Vagina (tissue), 2 donors: ENCODE measurements at regions not wholly inside any gene's neighbourhood (a gene's known extent, or its start where the extent isn't known, plus 50 kb on each side); places are given as distances from the start of the nearest gene placed in this dataset.

ENCODE experiments used
- DNase-seq, 2 donors: peaks; one replicate each; pipeline ENCODE4 v3.0.0-alpha.2; 2017; ENCODE audit errors: extremely low spot score in 2 of 2
- H3K27ac ChIP-seq: fragments of 200-600 bp; sonication (generic); one replicate; pipeline ENCODE4 v1.5.1; 2019
- H3K27me3 ChIP-seq: fragments of 200-600 bp; sonication (generic); one replicate; pipeline ENCODE4 v1.5.1; 2019
- H3K36me3 ChIP-seq, 2 donors: fragments of 200-600 bp; sonication (generic); one replicate each; pipeline ENCODE4 v1.5.1; 2017 to 2019
- H3K4me1 ChIP-seq: fragments of 200-600 bp; sonication (generic); one replicate; pipeline ENCODE4 v1.5.1; 2019
- H3K4me3 ChIP-seq, 2 donors: fragments of 200-600 bp; sonication (generic); 1 replicate in 1 of 2; 2 replicates in 1 of 2; pipeline ENCODE4 v1.5.1; 2016 to 2019
- H3K9me3 ChIP-seq: fragments of 200-600 bp; sonication (generic); one replicate; pipeline ENCODE4 v1.5.1; 2019
- POLR2A ChIP-seq, 2 donors: fragments of 450-650 bp; IDR thresholded peaks; one replicate each; pipeline ENCODE4 v1.6.1; 2017; ENCODE audit warnings: antibody characterized with exemption in 2 of 2, mild to moderate bottlenecking in 2 of 2, moderate library complexity in 2 of 2
- POLR2AphosphoS5 ChIP-seq, 2 donors: sonication (generic); formaldehyde crosslinking; IDR thresholded peaks; one replicate each; pipeline ENCODE4 v1.9.0; 2017; ENCODE audit warnings: antibody characterized with exemption in 2 of 2, mild to moderate bottlenecking in 2 of 2, low read depth in 1 of 2; ENCODE audit not compliant: insufficient read depth in 1 of 2
- intact Hi-C: fragments of 100-400 bp; cut with DNase I; formaldehyde crosslinking; loops from one replicate; pipeline ENCODE4 v1.15.1; 2023
- TF ChIP-seq, protein P1 (sequence below), 3 experiments: fragments of 450-650 bp in 2 of 3; fragments of 200-600 bp in 1 of 3; sonication (generic) in 1 of 3; IDR thresholded peaks; one replicate each; pipeline ENCODE4 v1.5.1; 2017 to 2019; ENCODE audit warnings: antibody characterized with exemption in 3 of 3, mild to moderate bottlenecking in 2 of 3, moderate library complexity in 2 of 3

GRCh38 chr21:26754853-26755252 lies 90.4 kb downstream of the ADAMTS1 start:
- Histone ChIP-seq H3K36me3 (no peaks in the 10 kb centered on the region), H3K4me3 (no peak overlapping the region), H3K27me3 (no peaks in the 10 kb centered on the region), H3K27ac (no peak overlapping the region), H3K4me1 (no peaks in the 10 kb centered on the region), H3K9me3 (no peaks in the 10 kb centered on the region)
- intact Hi-C loops: no loop called here
- TF ChIP-seq, protein P1, sequence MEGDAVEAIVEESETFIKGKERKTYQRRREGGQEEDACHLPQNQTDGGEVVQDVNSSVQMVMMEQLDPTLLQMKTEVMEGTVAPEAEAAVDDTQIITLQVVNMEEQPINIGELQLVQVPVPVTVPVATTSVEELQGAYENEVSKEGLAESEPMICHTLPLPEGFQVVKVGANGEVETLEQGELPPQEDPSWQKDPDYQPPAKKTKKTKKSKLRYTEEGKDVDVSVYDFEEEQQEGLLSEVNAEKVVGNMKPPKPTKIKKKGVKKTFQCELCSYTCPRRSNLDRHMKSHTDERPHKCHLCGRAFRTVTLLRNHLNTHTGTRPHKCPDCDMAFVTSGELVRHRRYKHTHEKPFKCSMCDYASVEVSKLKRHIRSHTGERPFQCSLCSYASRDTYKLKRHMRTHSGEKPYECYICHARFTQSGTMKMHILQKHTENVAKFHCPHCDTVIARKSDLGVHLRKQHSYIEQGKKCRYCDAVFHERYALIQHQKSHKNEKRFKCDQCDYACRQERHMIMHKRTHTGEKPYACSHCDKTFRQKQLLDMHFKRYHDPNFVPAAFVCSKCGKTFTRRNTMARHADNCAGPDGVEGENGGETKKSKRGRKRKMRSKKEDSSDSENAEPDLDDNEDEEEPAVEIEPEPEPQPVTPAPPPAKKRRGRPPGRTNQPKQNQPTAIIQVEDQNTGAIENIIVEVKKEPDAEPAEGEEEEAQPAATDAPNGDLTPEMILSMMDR (IDR thresholded peaks at IDR 0.05): no peak
- no peak for DNase-seq

DNA sequence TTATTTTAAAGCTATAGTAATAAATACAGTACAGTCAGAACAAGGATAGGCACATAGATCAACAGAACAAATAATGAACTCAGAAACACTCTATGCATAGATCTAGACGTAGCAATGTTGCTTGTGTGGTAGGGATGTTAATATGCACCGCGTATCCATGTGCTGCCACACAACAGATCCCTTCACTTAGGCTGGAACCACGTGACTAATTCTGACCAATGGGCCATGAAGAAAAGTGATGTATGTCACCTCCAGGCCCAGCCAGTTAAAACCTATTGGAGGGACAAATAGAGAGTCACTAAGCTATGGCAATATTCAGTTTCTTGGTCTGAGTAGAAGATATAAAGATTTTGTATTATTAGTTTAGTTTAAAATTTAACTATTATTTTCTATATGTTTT lies 91.4 kb downstream of the ADAMTS1 start:
- H3K36me3 ChIP-seq: no peaks in the 10 kb centered on the region
- no peaks in the 10 kb centered on the region for H3K4me1 ChIP-seq
- no peak overlapping the region for H3K27ac ChIP-seq
- TF ChIP-seq POLR2A (IDR thresholded peaks at IDR 0.05) (no peak), POLR2AphosphoS5 (IDR thresholded peaks at IDR 0.05; ENCODE audit: insufficient read depth in 1 of 2, low read depth in 1 of 2) (no peak)
- TF ChIP-seq, protein P1 (IDR thresholded peaks at IDR 0.05): no peak
- no peaks in the 10 kb centered on the region for H3K27me3 ChIP-seq
- no peak overlapping the region for H3K4me3 ChIP-seq
- intact Hi-C loops: no loop called here
- H3K9me3 ChIP-seq: no peaks in the 10 kb centered on the region
- DNase-seq: no peak

GRCh38 chr21:26752849-26753248 lies 92.4 kb downstream of the ADAMTS1 start:
- H3K27ac ChIP-seq: no peak overlapping the region
- intact Hi-C loops: no loop called here
- H3K9me3 ChIP-seq: no peaks in the 10 kb centered on the region
- H3K4me3 ChIP-seq: no peak overlapping the region
- no peaks in the 10 kb centered on the region for H3K36me3 ChIP-seq
- no peak for TF ChIP-seq POLR2AphosphoS5 (IDR thresholded peaks at IDR 0.05; ENCODE audit: insufficient read depth in 1 of 2, low read depth in 1 of 2)
- no peak for TF ChIP-seq POLR2A (IDR thresholded peaks at IDR 0.05)
- TF ChIP-seq, protein P1 (IDR thresholded peaks at IDR 0.05): no peak
- H3K27me3 ChIP-seq: no peaks in the 10 kb centered on the region
- no peak for DNase-seq
- H3K4me1 ChIP-seq: no peaks in the 10 kb centered on the region

DNA sequence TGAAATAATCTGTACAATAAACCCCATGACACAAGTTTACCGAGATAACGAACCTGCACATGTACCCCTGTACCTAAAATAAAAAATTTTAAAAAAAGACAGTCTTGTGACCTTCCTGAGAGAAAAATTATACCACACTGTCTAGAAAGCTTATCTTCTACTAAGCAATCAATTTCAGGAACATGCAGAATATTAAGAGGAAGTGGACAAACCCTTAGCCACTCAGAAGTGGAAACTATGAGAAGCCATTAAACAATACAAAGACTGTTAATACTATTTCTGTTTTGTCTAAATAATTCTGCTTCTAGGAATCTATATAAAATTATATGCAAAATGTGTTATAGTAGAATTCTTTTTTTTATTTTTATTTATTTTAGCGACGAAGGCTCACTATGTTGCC lies 93.9 kb downstream of the ADAMTS1 start:
- H3K4me1 ChIP-seq: no peaks in the 10 kb centered on the region
- no peak overlapping the region for H3K27ac ChIP-seq
- no peak overlapping the region for H3K4me3 ChIP-seq
- H3K27me3 ChIP-seq: no peaks in the 10 kb centered on the region
- TF ChIP-seq POLR2A (IDR thresholded peaks at IDR 0.05) (no peak), POLR2AphosphoS5 (IDR thresholded peaks at IDR 0.05; ENCODE audit: insufficient read depth in 1 of 2, low read depth in 1 of 2) (no peak)
- TF ChIP-seq, protein P1 (IDR thresholded peaks at IDR 0.05): no peak
- H3K36me3 ChIP-seq: no peaks in the 10 kb centered on the region
- intact Hi-C loops: no loop called here
- H3K9me3 ChIP-seq: no peaks in the 10 kb centered on the region
- DNase-seq: no peak

DNA sequence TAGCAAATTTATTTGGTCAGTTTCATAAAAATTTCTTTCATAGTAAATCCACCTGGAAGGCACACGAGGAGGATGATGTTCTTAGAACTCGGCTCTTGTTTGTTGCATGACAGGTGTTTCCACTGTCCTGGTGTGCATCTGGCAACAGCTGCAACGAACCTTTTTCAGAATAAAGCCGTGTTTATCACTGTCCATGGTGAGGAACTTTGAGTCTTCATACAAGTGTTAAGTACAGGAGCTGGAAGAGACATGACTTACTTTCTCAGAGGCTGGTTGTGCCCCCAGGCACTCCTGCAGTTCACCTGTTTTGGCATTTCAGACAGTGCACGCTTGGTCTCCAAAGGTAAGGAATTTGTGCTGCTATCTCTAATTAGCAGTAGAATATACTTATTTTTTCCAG lies 97.1 kb downstream of the ADAMTS1 start:
- TF ChIP-seq, protein P1 (IDR thresholded peaks at IDR 0.05): no peak
- TF ChIP-seq POLR2A (IDR thresholded peaks at IDR 0.05) (no peak), POLR2AphosphoS5 (IDR thresholded peaks at IDR 0.05; ENCODE audit: insufficient read depth in 1 of 2, low read depth in 1 of 2) (no peak)
- Histone ChIP-seq H3K27me3 (no peaks in the 10 kb centered on the region), H3K27ac (no peak overlapping the region), H3K36me3 (no peaks in the 10 kb centered on the region), H3K9me3 (no peaks in the 10 kb centered on the region), H3K4me3 (no peak overlapping the region), H3K4me1 (no peaks in the 10 kb centered on the region)
- no peak for DNase-seq
- intact Hi-C loops: no loop called here
